LNCAP (cell line): ENCODE measurements at regions not wholly inside any gene's neighbourhood (a gene's known extent, or its start where the extent isn't known, plus 50 kb on each side); places are given as distances from the start of the nearest gene placed in this dataset.

Experiments used
- TF ChIP-seq, protein P1 (sequence below): fragments of 450-650 bp; IDR thresholded peaks from 2 replicates; pipeline ENCODE4 v1.5.1; 2017; ENCODE audit warnings: mild to moderate bottlenecking

DNA sequence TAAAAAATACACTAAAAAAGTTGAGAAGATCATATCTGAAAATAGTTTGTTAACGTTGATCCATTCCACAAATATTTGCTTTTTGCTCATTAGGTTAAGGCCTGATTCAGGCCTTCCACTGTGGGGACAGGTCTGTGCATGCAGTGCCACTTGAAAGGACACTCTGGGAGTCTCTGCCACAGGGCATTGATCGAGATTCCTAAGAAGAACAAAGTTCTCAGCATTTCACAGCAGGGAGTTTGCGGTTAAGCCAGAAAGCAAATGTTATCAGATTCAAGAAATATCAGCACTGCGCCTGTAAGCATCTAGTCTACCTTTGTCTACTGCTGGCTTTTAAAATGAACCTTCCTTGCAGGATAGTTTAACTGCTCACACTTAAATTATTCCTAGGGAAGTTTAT, 62.2 kb upstream of the TNIP3 start:
- TF ChIP-seq, protein P1, sequence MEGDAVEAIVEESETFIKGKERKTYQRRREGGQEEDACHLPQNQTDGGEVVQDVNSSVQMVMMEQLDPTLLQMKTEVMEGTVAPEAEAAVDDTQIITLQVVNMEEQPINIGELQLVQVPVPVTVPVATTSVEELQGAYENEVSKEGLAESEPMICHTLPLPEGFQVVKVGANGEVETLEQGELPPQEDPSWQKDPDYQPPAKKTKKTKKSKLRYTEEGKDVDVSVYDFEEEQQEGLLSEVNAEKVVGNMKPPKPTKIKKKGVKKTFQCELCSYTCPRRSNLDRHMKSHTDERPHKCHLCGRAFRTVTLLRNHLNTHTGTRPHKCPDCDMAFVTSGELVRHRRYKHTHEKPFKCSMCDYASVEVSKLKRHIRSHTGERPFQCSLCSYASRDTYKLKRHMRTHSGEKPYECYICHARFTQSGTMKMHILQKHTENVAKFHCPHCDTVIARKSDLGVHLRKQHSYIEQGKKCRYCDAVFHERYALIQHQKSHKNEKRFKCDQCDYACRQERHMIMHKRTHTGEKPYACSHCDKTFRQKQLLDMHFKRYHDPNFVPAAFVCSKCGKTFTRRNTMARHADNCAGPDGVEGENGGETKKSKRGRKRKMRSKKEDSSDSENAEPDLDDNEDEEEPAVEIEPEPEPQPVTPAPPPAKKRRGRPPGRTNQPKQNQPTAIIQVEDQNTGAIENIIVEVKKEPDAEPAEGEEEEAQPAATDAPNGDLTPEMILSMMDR = no peak

- TF ChIP-seq, protein P1 = no peak
Measured at GRCh38 chr4:121221608-121222007, 57.5 kb upstream of the TNIP3 start.

DNA sequence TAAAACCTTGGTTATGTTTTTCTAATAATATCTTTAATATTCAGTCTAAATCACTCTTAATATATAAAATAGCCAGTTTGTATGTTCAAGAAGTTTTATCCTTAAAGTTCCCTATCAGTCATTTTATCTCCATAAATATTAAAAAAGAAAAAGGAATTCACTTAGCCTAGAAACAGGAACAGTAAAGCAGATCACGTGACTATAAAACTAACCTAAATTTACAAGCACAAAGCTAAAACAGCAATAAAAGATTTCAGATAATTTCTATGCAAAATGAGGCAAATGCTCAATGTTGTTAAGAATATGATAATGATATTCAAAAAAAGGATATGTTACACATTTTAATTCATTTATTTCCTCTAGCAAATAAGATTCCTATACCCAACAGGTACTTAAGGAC, 57.1 kb upstream of the TNIP3 start:
- TF ChIP-seq, protein P1 = no peak

DNA sequence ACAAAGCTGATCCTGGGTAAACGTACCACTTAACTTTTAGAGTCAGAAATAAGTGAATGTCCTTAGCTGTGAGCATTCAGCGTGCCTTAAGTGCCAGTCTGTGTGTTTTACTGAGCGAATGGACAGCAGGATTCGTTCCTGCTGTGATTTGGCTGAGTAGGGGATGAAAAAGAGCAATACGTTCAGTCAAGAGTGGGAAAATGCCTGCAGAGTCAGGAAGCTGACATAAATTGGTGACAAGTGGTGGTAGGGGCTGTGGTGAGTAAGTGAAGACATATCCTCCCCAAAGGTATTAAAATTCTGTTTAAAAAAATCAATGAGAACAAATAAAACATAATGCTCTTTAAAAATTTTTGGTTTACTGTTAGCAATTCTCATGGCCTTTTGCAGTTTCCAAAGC, 56.6 kb upstream of the TNIP3 start:
- TF ChIP-seq, protein P1 = no peak

DNA sequence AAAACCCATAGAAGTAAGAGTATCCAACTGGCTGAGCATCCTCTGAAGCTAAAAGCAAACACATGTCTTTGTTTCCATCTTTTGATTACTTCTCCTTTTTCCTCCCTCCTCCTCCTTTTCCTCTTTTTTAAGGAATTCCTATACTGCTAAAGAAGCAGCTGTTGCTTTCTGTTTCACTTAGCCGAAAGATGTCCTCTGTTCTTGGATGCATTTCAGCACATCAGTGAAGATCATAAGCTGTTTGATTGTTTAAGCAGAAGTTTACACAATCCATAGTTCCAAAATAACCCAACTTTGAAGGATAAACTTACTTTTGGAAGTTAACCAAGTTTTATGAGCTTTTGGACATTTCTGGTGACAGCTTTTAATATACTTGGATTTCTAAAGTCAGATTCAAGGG, 55.1 kb upstream of the TNIP3 start:
- TF ChIP-seq, protein P1 = no peak

DNA sequence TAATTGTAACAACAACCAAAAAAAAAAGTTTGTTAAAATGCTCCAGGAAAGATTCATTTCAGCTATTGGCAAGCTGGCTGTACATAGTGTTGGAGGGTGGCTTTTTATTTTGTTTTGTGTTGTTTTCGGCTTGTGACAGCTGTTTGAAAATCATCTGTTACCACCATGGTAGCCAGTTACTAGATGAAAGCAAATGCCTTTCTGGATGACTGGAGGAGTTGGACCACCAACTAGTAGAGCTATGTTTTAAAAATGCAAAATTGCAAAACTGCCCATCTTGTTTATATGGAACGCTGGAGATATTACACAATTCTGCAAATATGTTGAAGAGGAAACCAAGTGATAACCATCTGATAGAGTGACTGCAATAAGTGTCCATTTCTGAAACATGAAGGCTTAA, 53.2 kb upstream of the TNIP3 start:
- TF ChIP-seq, protein P1 = no peak

- TF ChIP-seq, protein P1 = no peak
Measured at GRCh38 chr4:121216461-121216860, 52.3 kb upstream of the TNIP3 start.

- TF ChIP-seq, protein P1 = no peak
Measured at GRCh38 chr4:121213940-121214339, 49.8 kb upstream of the TNIP3 start.
